PC-9 (cell line): ENCODE measurements at regions not wholly inside any gene's neighbourhood (a gene's known extent, or its start where the extent isn't known, plus 50 kb on each side); places are given as distances from the start of the nearest gene placed in this dataset.

ENCODE experiments used
- BruUV-seq: library from RNA; stranded (reverse); fragments of 400-500 nt; replicated peaks from 2 replicates; lab custom pipeline; 2021; lab: Mats Ljungman, UMichigan
- CTCF ChIA-PET: fragments of 300-600 bp; sonication (Branson Sonifier 250); formaldehyde crosslinking; loops from one replicate; lab custom pipeline; 2022; ENCODE audit warnings: antibody characterized with exemption; lab: Charles Lee
- POLR2A ChIA-PET: fragments of 300-600 bp; sonication (Branson Sonifier 250); formaldehyde crosslinking; loops from one replicate; lab custom pipeline; 2022; ENCODE audit warnings: antibody characterized with exemption; ENCODE audit not compliant: unreplicated experiment; lab: Charles Lee
- DNase-seq, 2 experiments: peaks; one replicate each; pipeline versions ENCODE4 v3.0.0 to v3.0.0-alpha.2; 2015 to 2022; ENCODE audit warnings: mixed read lengths in 1 of 2
- H2AFZ ChIP-seq: fragments of 200-600 bp; sonication (generic); 2 replicates; pipeline ENCODE4 v1.8.1; 2017; ENCODE audit warnings: antibody characterized with exemption
- H3F3A ChIP-seq: fragments of 200-600 bp; sonication (generic); 2 replicates; pipeline ENCODE4 v1.8.1; 2017; ENCODE audit warnings: antibody characterized with exemption, mild to moderate bottlenecking, low read depth; ENCODE audit not compliant: insufficient read depth
- H3K27ac ChIP-seq: fragments of 200-600 bp; sonication (generic); 2 replicates; pipeline ENCODE4 v1.6.1; 2016; ENCODE audit warnings: mixed run types
- H3K27me3 ChIP-seq: fragments of 200-600 bp; sonication (generic); 2 replicates; pipeline ENCODE4 v1.6.1; 2016; ENCODE audit warnings: low read depth, mixed run types; ENCODE audit not compliant: insufficient read depth
- H3K36me3 ChIP-seq: fragments of 200-600 bp; sonication (generic); 2 replicates; pipeline ENCODE4 v1.6.1; 2016; ENCODE audit warnings: low read depth, mixed run types
- H3K4me1 ChIP-seq: fragments of 200-600 bp; sonication (generic); replicated peaks from 2 replicates; pipeline ENCODE4 v1.6.1; 2016; ENCODE audit warnings: mixed run types; ENCODE audit not compliant: insufficient read depth
- H3K4me2 ChIP-seq: fragments of 200-600 bp; sonication (generic); 2 replicates; pipeline ENCODE4 v1.6.1; 2017; ENCODE audit warnings: mixed run types
- H3K4me3 ChIP-seq: fragments of 200-600 bp; sonication (generic); 2 replicates; pipeline ENCODE4 v1.6.1; 2016; ENCODE audit warnings: mixed run types
- H3K79me2 ChIP-seq: fragments of 200-600 bp; sonication (generic); 2 replicates; pipeline ENCODE4 v1.6.1; 2017; ENCODE audit warnings: low read depth, mixed run types
- H3K9me2 ChIP-seq: fragments of 200-600 bp; sonication (generic); 2 replicates; pipeline ENCODE4 v1.8.1; 2017; ENCODE audit warnings: mild to moderate bottlenecking; ENCODE audit not compliant: insufficient read depth
- H3K9me3 ChIP-seq: fragments of 200-600 bp; sonication (generic); 2 replicates; pipeline ENCODE4 v1.8.1; 2016; ENCODE audit warnings: low read depth; ENCODE audit not compliant: insufficient read depth
- H4K20me1 ChIP-seq: fragments of 200-600 bp; sonication (generic); 2 replicates; pipeline ENCODE4 v1.8.1; 2017; ENCODE audit not compliant: insufficient read depth
- CTCF ChIP-seq: fragments of 200-600 bp; sonication (generic); conservative IDR thresholded peaks from 2 replicates; pipeline ENCODE4 v1.6.1; 2017; ENCODE audit warnings: mixed run types, antibody characterized with exemption, mild to moderate bottlenecking, moderate library complexity
- EZH2 ChIP-seq: fragments of 200-600 bp; sonication (generic); IDR thresholded peaks from 2 replicates; pipeline ENCODE4 v1.8.0; 2017; ENCODE audit warnings: antibody characterized with exemption, low read depth
- intact Hi-C: fragments of 100-400 bp; cut with micrococcal nuclease; formaldehyde crosslinking; loops from one replicate; pipeline ENCODE4 v1.10.0; 2022; ENCODE audit not compliant: unreplicated experiment

DNA sequence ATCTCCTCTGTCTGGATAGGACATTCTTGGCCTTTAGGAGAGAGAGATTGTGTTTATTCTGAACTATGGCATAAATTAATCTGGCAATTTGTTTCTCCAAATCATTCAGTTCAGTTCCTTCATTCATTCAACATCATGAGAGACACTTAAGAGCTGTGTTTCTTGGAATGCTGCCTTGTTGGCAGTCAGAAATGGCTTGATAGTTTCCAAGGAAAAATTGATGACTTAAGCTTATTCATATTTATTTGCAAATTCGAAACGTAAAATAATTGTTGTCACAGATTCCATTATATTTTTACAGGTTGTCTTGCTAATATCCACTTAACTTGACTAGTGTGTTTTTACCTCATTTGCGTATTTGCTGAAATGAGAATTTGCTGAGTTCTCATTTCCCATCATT is 393.0 kb downstream of the C12orf75 start:
- DNase-seq: no peak
- H4K20me1 ChIP-seq: no peaks in the 10 kb centered on the region
- no peak overlapping the region for H3K4me2 ChIP-seq
- no peaks in the 10 kb centered on the region for H3K79me2 ChIP-seq
- no peaks in the 10 kb centered on the region for H3K4me1 ChIP-seq
- TF ChIP-seq EZH2 (no peak), CTCF (no peak)
- H3K27me3 ChIP-seq: no peaks in the 10 kb centered on the region
- no peaks in the 10 kb centered on the region for H3F3A ChIP-seq
- CTCF ChIA-PET: no interaction called here
- BruUV-seq: no TSS peak
- no peaks in the 10 kb centered on the region for H3K9me3 ChIP-seq
- H3K9me2 ChIP-seq: no peaks in the 10 kb centered on the region
- intact Hi-C loops: no loop called here
- H3K4me3 ChIP-seq: no peak overlapping the region
- no peak overlapping the region for H3K27ac ChIP-seq
- H3K36me3 ChIP-seq: no peaks in the 10 kb centered on the region
- POLR2A ChIA-PET: interaction anchor here (0.6 kb wide), 1 partner anchor 23 kb away, joined by 3 read pairs; no protein-coding TSS in a partner anchor
- no peak overlapping the region for H2AFZ ChIP-seq

- DNase-seq: no peak
- no peaks in the 10 kb centered on the region for H4K20me1 ChIP-seq
- no TSS peak for BruUV-seq
- no peak overlapping the region for H2AFZ ChIP-seq
- no peak overlapping the region for H3K4me2 ChIP-seq
- no peaks in the 10 kb centered on the region for H3F3A ChIP-seq
- H3K4me3 ChIP-seq: no peak overlapping the region
- intact Hi-C loops: no loop called here
- H3K36me3 ChIP-seq: no peaks in the 10 kb centered on the region
- no peaks in the 10 kb centered on the region for H3K27me3 ChIP-seq
- ChIA-PET POLR2A (no interaction called here), CTCF (no interaction called here)
- H3K79me2 ChIP-seq: no peaks in the 10 kb centered on the region
- H3K4me1 ChIP-seq: no peaks in the 10 kb centered on the region
- TF ChIP-seq CTCF (no peak), EZH2 (no peak)
- no peaks in the 10 kb centered on the region for H3K9me3 ChIP-seq
- no peak overlapping the region for H3K27ac ChIP-seq
- H3K9me2 ChIP-seq: no peaks in the 10 kb centered on the region
Measured at GRCh38 chr12:105724641-105725040, 394.1 kb downstream of the C12orf75 start.

DNA sequence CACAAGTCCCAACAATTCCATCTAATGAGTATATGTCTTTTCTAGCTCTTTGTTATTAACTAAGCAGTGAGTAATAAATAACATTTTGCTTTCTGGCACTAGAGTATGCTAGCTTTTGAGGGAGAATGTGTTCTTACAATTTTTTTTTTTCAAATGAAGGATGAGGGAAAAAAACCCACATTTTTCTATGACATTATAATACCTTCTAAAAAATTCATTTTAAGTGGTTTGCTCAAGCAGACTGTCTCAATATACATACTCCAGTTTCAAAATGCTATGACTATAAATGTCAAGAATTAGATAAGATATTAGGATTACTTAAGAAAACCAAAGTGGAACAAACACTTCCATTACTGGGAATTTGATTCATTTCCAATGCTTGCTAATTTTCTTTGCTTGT is 394.6 kb downstream of the C12orf75 start:
- no peaks in the 10 kb centered on the region for H4K20me1 ChIP-seq
- H3K27ac ChIP-seq: no peak overlapping the region
- no peaks in the 10 kb centered on the region for H3K4me1 ChIP-seq
- H3K79me2 ChIP-seq: no peaks in the 10 kb centered on the region
- CTCF ChIA-PET: no interaction called here
- no peak for DNase-seq
- no peaks in the 10 kb centered on the region for H3K36me3 ChIP-seq
- H3K27me3 ChIP-seq: no peaks in the 10 kb centered on the region
- no TSS peak for BruUV-seq
- no peak overlapping the region for H3K4me2 ChIP-seq
- no peaks in the 10 kb centered on the region for H3K9me3 ChIP-seq
- POLR2A ChIA-PET: no interaction called here
- H3F3A ChIP-seq: no peaks in the 10 kb centered on the region
- TF ChIP-seq CTCF (no peak), EZH2 (no peak)
- no peak overlapping the region for H3K4me3 ChIP-seq
- H2AFZ ChIP-seq: no peak overlapping the region
- intact Hi-C loops: no loop called here
- H3K9me2 ChIP-seq: no peaks in the 10 kb centered on the region
